H1 (cell line): ENCODE measurements at regions not wholly inside any gene's neighbourhood (a gene's known extent, or its start where the extent isn't known, plus 50 kb on each side); places are given as distances from the start of the nearest gene placed in this dataset.

Source experiments
- CTCF ChIA-PET: fragments of 300-600 bp; sonication (Branson Sonifier 250); formaldehyde crosslinking; loops from one replicate; lab custom pipeline; 2021; ENCODE audit not compliant: partially characterized antibody; lab: Charles Lee
- POLR2A ChIA-PET: fragments of 300-600 bp; sonication (Branson Sonifier 250); formaldehyde crosslinking; loops from one replicate; lab custom pipeline; 2021; ENCODE audit warnings: inconsistent platforms; ENCODE audit not compliant: partially characterized antibody; lab: Charles Lee
- DNase-seq, 2 experiments: peaks; one replicate each; pipeline versions ENCODE4 v3.0.0 to v3.0.0-alpha.2; 2010 to 2022; ENCODE audit warnings: low spot score in 2 of 2, low read depth in 1 of 2, mixed read lengths in 1 of 2
- FAIRE-seq: peaks from 2 replicates; lab custom pipeline; 2011; peaks lifted over from hg19 to GRCh38; lab: Jason Lieb, UNC
- H2AFZ ChIP-seq: 2 replicates; pipeline ENCODE4 v1.8.1; 2012; ENCODE audit warnings: low read length, inconsistent platforms
- H2AK5ac ChIP-seq: 2 replicates; pipeline ENCODE4 v1.6.1; 2013; ENCODE audit warnings: low read depth, low read length
- H2BK120ac ChIP-seq: replicated peaks from 2 replicates; pipeline ENCODE3; 2013; ENCODE audit warnings: low read depth, low read length, inconsistent platforms
- H2BK12ac ChIP-seq: 2 replicates; pipeline ENCODE4 v1.6.1; 2013; ENCODE audit warnings: low read depth, low read length
- H2BK15ac ChIP-seq: 2 replicates; pipeline ENCODE4 v1.6.1; 2013; ENCODE audit warnings: low read length
- H2BK20ac ChIP-seq: 2 replicates; pipeline ENCODE4 v1.6.1; 2013; ENCODE audit warnings: low read length
- H2BK5ac ChIP-seq: 2 replicates; pipeline ENCODE4 v1.6.1; 2013; ENCODE audit warnings: low read depth, low read length
- H3K14ac ChIP-seq: 2 replicates; pipeline ENCODE4 v1.6.1; 2013; ENCODE audit warnings: inconsistent platforms; ENCODE audit not compliant: insufficient read length
- H3K18ac ChIP-seq: 2 replicates; pipeline ENCODE4 v1.6.1; 2013; ENCODE audit warnings: low read length; ENCODE audit errors: extremely low read depth
- H3K23ac ChIP-seq: 2 replicates; pipeline ENCODE4 v1.6.1; 2013; ENCODE audit warnings: inconsistent platforms; ENCODE audit not compliant: insufficient read length
- H3K23me2 ChIP-seq: 2 replicates; pipeline ENCODE4 v1.6.1; 2013; ENCODE audit warnings: low read depth, low read length
- H3K27ac ChIP-seq: 2 replicates; pipeline ENCODE4 v1.6.1; 2011; ENCODE audit warnings: low read depth, low read length, inconsistent platforms
- H3K27me3 ChIP-seq, 4 experiments: replicated peaks in 1 of 4; 1 replicate in 1 of 4; 2 replicates in 3 of 4; pipeline versions ENCODE4 v1.6.1 to v1.8.1; 2011 to 2013; ENCODE audit warnings: low read length in 3 of 4, mild to moderate bottlenecking in 3 of 4, inconsistent platforms in 2 of 4, mixed read lengths in 2 of 4, moderate library complexity in 1 of 4; ENCODE audit not compliant: control insufficient read depth in 3 of 4, insufficient read depth in 3 of 4; ENCODE audit errors: extremely low read depth in 1 of 4
- H3K36me3 ChIP-seq, 4 experiments: 2 replicates each; pipeline versions ENCODE4 v1.6.1 to v1.8.1; 2011 to 2013; ENCODE audit warnings: mild to moderate bottlenecking in 4 of 4, low read length in 3 of 4, moderate library complexity in 2 of 4, control low read depth in 1 of 4, inconsistent platforms in 1 of 4; ENCODE audit not compliant: insufficient read depth in 4 of 4, control insufficient read depth in 2 of 4
- H3K4ac ChIP-seq: replicated peaks from 2 replicates; pipeline ENCODE3; 2013; ENCODE audit warnings: low read length, low read depth, mixed read lengths, inconsistent platforms; ENCODE audit not compliant: insufficient read length
- H3K4me1 ChIP-seq, 4 experiments: replicated peaks in 1 of 4; 1 replicate in 1 of 4; 2 replicates in 3 of 4; pipeline versions ENCODE4 v1.6.1 to v1.8.1; 2011 to 2013; ENCODE audit warnings: low read length in 3 of 4, inconsistent platforms in 2 of 4, mixed read lengths in 1 of 4; ENCODE audit not compliant: insufficient read depth in 4 of 4, control insufficient read depth in 3 of 4
- H3K4me2 ChIP-seq, 2 experiments: 2 replicates each; pipeline versions ENCODE4 v1.6.1 to v1.8.1; 2011 to 2013; ENCODE audit warnings: low read depth in 2 of 2, low read length in 2 of 2, control low read depth in 1 of 2, inconsistent platforms in 1 of 2, mild to moderate bottlenecking in 1 of 2; ENCODE audit not compliant: insufficient read depth in 1 of 2
- H3K4me3 ChIP-seq, 4 experiments: fragments of 200-600, 300-600 bp in 1 of 4; sonication (generic), shearing (Covaris generic), sonication (Bioruptor Twin) in 1 of 4; 2 replicates each; pipeline versions ENCODE4 v1.5.1 to v1.8.1; 2011 to 2016; ENCODE audit warnings: low read length in 4 of 4, low read depth in 3 of 4, control low read depth in 2 of 4, inconsistent platforms in 2 of 4, mild to moderate bottlenecking in 2 of 4, mixed read lengths in 1 of 4, moderate library complexity in 1 of 4; ENCODE audit not compliant: insufficient read depth in 2 of 4; ENCODE audit errors: extremely low read depth in 1 of 4
- H3K56ac ChIP-seq: replicated peaks from 2 replicates; pipeline ENCODE3; 2013; ENCODE audit warnings: low read depth, mild to moderate bottlenecking, mixed read lengths, low read length, inconsistent platforms; ENCODE audit not compliant: insufficient read length
- H3K79me1 ChIP-seq: 2 replicates; pipeline ENCODE4 v1.6.1; 2013; ENCODE audit warnings: low read depth, low read length, control low read depth
- H3K79me2 ChIP-seq, 2 experiments: 2 replicates each; pipeline versions ENCODE4 v1.6.1 to v1.8.1; 2012 to 2013; ENCODE audit warnings: low read length in 2 of 2, mild to moderate bottlenecking in 2 of 2, inconsistent platforms in 1 of 2; ENCODE audit not compliant: insufficient read depth in 2 of 2, control insufficient read depth in 1 of 2
- H3K9ac ChIP-seq, 4 experiments: replicated peaks in 1 of 4; 1 replicate in 1 of 4; 2 replicates in 3 of 4; pipeline versions ENCODE4 v1.6.1 to v1.8.1; 2011 to 2013; ENCODE audit warnings: low read depth in 3 of 4, low read length in 3 of 4, control low read depth in 2 of 4, mild to moderate bottlenecking in 2 of 4, moderate library complexity in 2 of 4, inconsistent platforms in 1 of 4; ENCODE audit errors: extremely low read depth in 1 of 4
- H3K9me3 ChIP-seq, 2 experiments: 2 replicates each; pipeline versions ENCODE4 v1.6.1 to v1.8.1; 2012 to 2013; ENCODE audit warnings: mild to moderate bottlenecking in 2 of 2, moderate library complexity in 2 of 2, control low read depth in 1 of 2, inconsistent platforms in 1 of 2, low read depth in 1 of 2, low read length in 1 of 2, mixed read lengths in 1 of 2; ENCODE audit not compliant: insufficient read depth in 2 of 2
- H4K20me1 ChIP-seq, 2 experiments: replicated peaks in 1 of 2; 2 replicates each; pipeline versions ENCODE3 to v1.8.1; 2011 to 2013; ENCODE audit warnings: inconsistent platforms in 2 of 2, low read length in 2 of 2, mild to moderate bottlenecking in 1 of 2; ENCODE audit not compliant: insufficient read depth in 2 of 2, control insufficient read depth in 1 of 2
- H4K5ac ChIP-seq: 2 replicates; pipeline ENCODE4 v1.6.1; 2013; ENCODE audit warnings: low read length, low read depth, mixed read lengths, inconsistent platforms; ENCODE audit not compliant: insufficient read length
- H4K8ac ChIP-seq: 2 replicates; pipeline ENCODE4 v1.8.0; 2013; ENCODE audit warnings: mild to moderate bottlenecking, moderate library complexity, low read length, inconsistent platforms; ENCODE audit not compliant: insufficient read depth; ENCODE audit errors: extremely low read depth
- H4K91ac ChIP-seq: replicated peaks from 2 replicates; pipeline ENCODE3; 2013; ENCODE audit warnings: low read length, mixed read lengths, inconsistent platforms; ENCODE audit not compliant: insufficient read length
- CHD1 ChIP-seq: IDR thresholded peaks from 2 replicates; pipeline ENCODE4 v1.6.1; 2012; ENCODE audit warnings: low read depth, low read length, improper control_type of control experiment
- EP300 ChIP-seq, 2 experiments: IDR thresholded peaks; 1 replicate in 1 of 2; 2 replicates in 1 of 2; pipeline ENCODE4 v1.6.1; 2011 to 2012; ENCODE audit warnings: low read depth in 2 of 2, low read length in 2 of 2, mild to moderate bottlenecking in 2 of 2, borderline replicate concordance in 1 of 2, inconsistent platforms in 1 of 2, moderate library complexity in 1 of 2
- WGBS, 2 experiments: shearing (Covaris generic) in 1 of 2; methylation state at CpG; one replicate each; pipeline versions ENCODE4 v1.1.6 to v1.1.7; 2013 to 2015; ENCODE audit warnings: low lambda C conversion rate in 2 of 2, mixed read lengths in 2 of 2, inconsistent platforms in 1 of 2, low coverage in 1 of 2, missing lambda C conversion rate in 1 of 2; ENCODE audit not compliant: insufficient replicate concordance in 2 of 2, insufficient coverage in 1 of 2, insufficient read length in 1 of 2; ENCODE audit errors: extremely low coverage in 1 of 2, missing lambda C conversion rate in 1 of 2; 5-methylcytosine and 5-hydroxymethylcytosine counted together

GRCh38 chr13:58151452-58151851 lies 519.9 kb downstream of the PCDH17 start:
- Histone ChIP-seq H3K4me3 (no peak overlapping the region), H3K4me2 (no peak overlapping the region), H2BK120ac (no peak overlapping the region), H2BK20ac (no peak overlapping the region), H3K36me3 (no peaks in the 10 kb centered on the region), H3K27ac (no peak overlapping the region), H3K14ac (no peak overlapping the region), H3K27me3 (no peaks in the 10 kb centered on the region), H2AK5ac (no peak overlapping the region), H2AFZ (peak overlapping the region; percentile 96), H3K23ac (no peak overlapping the region), H2BK5ac (no peak overlapping the region), H3K4me1 (no peaks in the 10 kb centered on the region), H4K20me1 (no peaks in the 10 kb centered on the region), H3K23me2 (no peaks in the 10 kb centered on the region), H2BK15ac (no peak overlapping the region), H3K9ac (no peak overlapping the region), H3K56ac (no peak overlapping the region), H4K91ac (no peak overlapping the region), H3K79me2 (no peaks in the 10 kb centered on the region), H4K8ac (no peak overlapping the region), H2BK12ac (no peak overlapping the region), H3K4ac (no peak overlapping the region), H4K5ac (no peak overlapping the region), H3K18ac (no peak overlapping the region), H3K9me3 (no peaks in the 10 kb centered on the region), H3K79me1 (no peaks in the 10 kb centered on the region)
- TF ChIP-seq CHD1: no peak
- TF ChIP-seq EP300 (IDR thresholded peaks at IDR 0.05; ENCODE audit: borderline replicate concordance in 1 of 2, low read depth in 2 of 2, low read length in 2 of 2): no peak
- FAIRE-seq: no peak
- 96% methylated on average over 2 of the region's 2 CpGs; no CpG with 5 or more reads in 1 of the 2 experiments for WGBS, 2 experiments
- ChIA-PET POLR2A (no interaction called here), CTCF (interaction anchor here (0.9 kb wide), 1 partner anchor 20 kb away, joined by 3 read pairs; no protein-coding TSS in a partner anchor)
- DNase-seq: no peak
